ENCODE measurements at regions not wholly inside any gene's neighbourhood (a gene's known extent, or its start where the extent isn't known, plus 50 kb on each side); places are given as distances from the start of the nearest gene placed in this dataset.

GRCh38 chr2:20137884-20138283 lies 86.5 kb upstream of the LAPTM4A start:
- TF ChIP-seq POLR2A (IDR thresholded peaks at IDR 0.05) (no peak), CTCF (IDR thresholded peaks at IDR 0.05) (no peak)
